GM12878 (cell line): ENCODE measurements at regions not wholly inside any gene's neighbourhood (a gene's known extent, or its start where the extent isn't known, plus 50 kb on each side); places are given as distances from the start of the nearest gene placed in this dataset.

ENCODE experiments used
- ATAC-seq: fragments of 200-7000 bp; cut with Tn5 transposase; 3 replicates; pipeline ENCODE4 v1.9.1; 2020; ENCODE audit warnings: mild to moderate bottlenecking, moderate library complexity
- BruUV-seq: library from RNA; stranded (reverse); fragments of 400-500 nt; replicated peaks from 2 replicates; lab custom pipeline; 2021; lab: Mats Ljungman, UMichigan
- CTCF ChIA-PET: fragments of 300-600 bp; sonication (Branson Sonifier 250); formaldehyde crosslinking; extraction: SDS; loops from one replicate; lab custom pipeline; 2021; ENCODE audit warnings: inconsistent platforms; lab: Yijun Ruan, JAX
- POLR2A ChIA-PET: fragments of 350-600 bp; formaldehyde crosslinking; extraction: SDS; loops from one replicate; lab custom pipeline; 2021; ENCODE audit warnings: inconsistent platforms; lab: Charles Lee
- RAD21 ChIA-PET: fragments of 300-600 bp; sonication (Branson Sonifier 250); formaldehyde crosslinking; loops from one replicate; lab custom pipeline; 2023; ENCODE audit warnings: antibody characterized with exemption; ENCODE audit not compliant: unreplicated experiment; lab: Charles Lee
- SMC1A ChIA-PET: fragments of 300-600 bp; sonication (Branson Sonifier 250); formaldehyde crosslinking; loops from one replicate; lab custom pipeline; 2023; ENCODE audit not compliant: unreplicated experiment, uncharacterized antibody; lab: Charles Lee
- DNase-seq: peaks from one replicate; pipeline ENCODE4 v3.0.0-alpha.2; 2011; ENCODE audit warnings: low read depth, low spot score
- FAIRE-seq: peaks from 3 replicates; lab custom pipeline; 2011; peaks lifted over from hg19 to GRCh38; lab: Jason Lieb, UNC
- H2AFZ ChIP-seq: 2 replicates; pipeline ENCODE4 v1.6.0; 2011; ENCODE audit warnings: low read depth, low read length, control low read depth; ENCODE audit not compliant: control insufficient read depth
- H3K27ac ChIP-seq: 2 replicates; pipeline ENCODE4 v1.5.1; 2011; ENCODE audit warnings: control low read depth; ENCODE audit not compliant: control insufficient read depth, insufficient read depth
- H3K27me3 ChIP-seq, 2 experiments: replicated peaks in 1 of 2; 2 replicates each; pipeline versions ENCODE4 v1.6.0 to v1.6.1; 2011; ENCODE audit warnings: low read length in 1 of 2; ENCODE audit not compliant: control insufficient read depth in 2 of 2, insufficient read depth in 2 of 2
- H3K36me3 ChIP-seq, 2 experiments: 2 replicates each; pipeline ENCODE4 v1.5.1; 2011; ENCODE audit warnings: low read length in 1 of 2; ENCODE audit not compliant: control insufficient read depth in 2 of 2, insufficient read depth in 2 of 2
- H3K4me1 ChIP-seq: 2 replicates; pipeline ENCODE4 v1.6.1; 2011; ENCODE audit warnings: mild to moderate bottlenecking, low read length, moderate library complexity, mixed read lengths; ENCODE audit not compliant: control insufficient read depth, insufficient read depth
- H3K4me2 ChIP-seq: 2 replicates; pipeline ENCODE4 v1.6.0; 2011; ENCODE audit warnings: control low read depth; ENCODE audit not compliant: control insufficient read depth, insufficient read depth
- H3K4me3 ChIP-seq: fragments of 200-600 bp; sonication (generic); 2 replicates; pipeline ENCODE4 v1.5.1; 2016
- H3K79me2 ChIP-seq: 2 replicates; pipeline ENCODE4 v1.6.0; 2011; ENCODE audit warnings: low read length; ENCODE audit not compliant: control insufficient read depth, insufficient read depth
- H3K9ac ChIP-seq: 2 replicates; pipeline ENCODE4 v1.8.0; 2011; ENCODE audit warnings: low read length, control low read depth, mixed read lengths; ENCODE audit not compliant: control insufficient read depth, insufficient read depth
- H3K9me3 ChIP-seq: replicated peaks from 3 replicates; pipeline ENCODE4 v1.5.1; 2011; ENCODE audit warnings: mild to moderate bottlenecking, low read length; ENCODE audit not compliant: control insufficient read depth, insufficient read depth
- H4K20me1 ChIP-seq: 2 replicates; pipeline ENCODE4 v1.6.0; 2011; ENCODE audit not compliant: control insufficient read depth, insufficient read depth
- CBX5 ChIP-seq: sonication (generic); IDR thresholded peaks from 2 replicates; pipeline ENCODE4 v1.6.1; 2016; ENCODE audit warnings: low read depth, moderate library complexity, mild to moderate bottlenecking, inconsistent platforms
- CHD1 ChIP-seq: IDR thresholded peaks from 2 replicates; pipeline ENCODE4 v1.6.1; 2012; ENCODE audit warnings: low read depth, low read length, improper control_type of control experiment
- ETV6 ChIP-seq, 2 experiments: fragments of 450-650 bp in 1 of 2; IDR thresholded peaks in 1 of 2; conservative IDR thresholded peaks in 1 of 2; 2 replicates each; pipeline ENCODE4 v1.6.1; 2014; ENCODE audit warnings: antibody characterized with exemption in 1 of 2, borderline replicate concordance in 1 of 2, low read depth in 1 of 2, mild to moderate bottlenecking in 1 of 2, moderate library complexity in 1 of 2
- NFYA ChIP-seq: IDR thresholded peaks from 2 replicates; pipeline ENCODE4 v1.6.1; 2011; ENCODE audit warnings: low read depth, mild to moderate bottlenecking, low read length, improper control_type of control experiment, borderline replicate concordance
- NKRF ChIP-seq: fragments of 450-650 bp; conservative IDR thresholded peaks from 2 replicates; pipeline ENCODE4 v1.6.1; 2017; ENCODE audit warnings: mild to moderate bottlenecking, moderate library complexity
- SKIL ChIP-seq: fragments of 450-650 bp; IDR thresholded peaks from 2 replicates; pipeline ENCODE4 v1.6.1; 2017; ENCODE audit warnings: mild to moderate bottlenecking, low read depth, inconsistent platforms; ENCODE audit not compliant: poor library complexity, severe bottlenecking
- SUPT20H ChIP-seq: IDR thresholded peaks from 2 replicates; pipeline ENCODE4 v1.6.1; 2011; ENCODE audit warnings: low read depth, mild to moderate bottlenecking, low read length, moderate library complexity, borderline replicate concordance; ENCODE audit not compliant: control insufficient read depth
- ZBTB11 ChIP-seq: fragments of 450-650 bp; formaldehyde crosslinking; IDR thresholded peaks from 2 replicates; pipeline ENCODE4 v1.5.0; 2022; ENCODE audit warnings: mild to moderate bottlenecking, missing genetic modification characterization
- WGBS: methylation state at CpG from one replicate; pipeline ENCODE4 v1.1.6; 2016; ENCODE audit warnings: low lambda C conversion rate; ENCODE audit not compliant: insufficient replicate concordance, insufficient coverage; ENCODE audit errors: missing lambda C conversion rate; 5-methylcytosine and 5-hydroxymethylcytosine counted together
- in situ Hi-C: fragments of 300-500 bp; cut with MboI; formaldehyde crosslinking; loops from 9 replicates; pipeline ENCODE4 v1.14.3; 2018; ENCODE audit warnings: mixed read lengths
- intact Hi-C: fragments of 100-400 bp; cut with micrococcal nuclease; formaldehyde crosslinking; loops from one replicate; pipeline ENCODE4 v1.14.2; 2022; ENCODE audit not compliant: unreplicated experiment

- H3K4me1 ChIP-seq, result no peaks in the 10 kb centered on the region
- FAIRE-seq (no peak), ATAC-seq (no peak), DNase-seq (no peak)
- intact Hi-C loops (no loop called here), in situ Hi-C loops (no loop called here)
- no peaks in the 10 kb centered on the region for H3K79me2 ChIP-seq
- ChIA-PET CTCF (interaction anchor here (0.7 kb wide), 1 partner anchor 1288 kb away, joined by 4 read pairs; no protein-coding TSS in a partner anchor), POLR2A (no interaction called here), RAD21 (no interaction called here), SMC1A (no interaction called here)
- H4K20me1 ChIP-seq, result no peaks in the 10 kb centered on the region
- no peaks in the 10 kb centered on the region for H3K9me3 ChIP-seq
- H2AFZ ChIP-seq, result no peak overlapping the region
- TF ChIP-seq SKIL (no peak), CHD1 (no peak), ETV6 (conservative IDR thresholded peaks at IDR 0.05 in 1 of 2, IDR thresholded peaks at IDR 0.05 in 1 of 2; ENCODE audit: borderline replicate concordance in 1 of 2, low read depth in 1 of 2) (no peak)
- H3K27ac ChIP-seq, result no peak overlapping the region
- H3K4me3 ChIP-seq, result no peak overlapping the region
- no TSS peak for BruUV-seq
- no peak overlapping the region for H3K4me2 ChIP-seq
- WGBS, result 0% methylated on average over 2 of the region's 2 CpGs
- no peak overlapping the region for H3K9ac ChIP-seq
- H3K27me3 ChIP-seq, result no peaks in the 10 kb centered on the region
- H3K36me3 ChIP-seq, result no peaks in the 10 kb centered on the region
Measured at GRCh38 chr13:107252428-107252827, 684.5 kb upstream of the ARGLU1 start.

GRCh38 chr13:107252021-107252420 is 684.1 kb upstream of the ARGLU1 start:
- no peaks in the 10 kb centered on the region for H3K4me1 ChIP-seq
- no peak overlapping the region for H3K4me3 ChIP-seq
- RAD21 ChIA-PET, result no interaction called here
- POLR2A ChIA-PET, result no interaction called here
- H2AFZ ChIP-seq, result no peak overlapping the region
- H3K79me2 ChIP-seq, result no peaks in the 10 kb centered on the region
- FAIRE-seq (no peak), DNase-seq (no peak), ATAC-seq (no peak)
- SMC1A ChIA-PET, result interaction anchor here (1.4 kb wide), 1 partner anchor 19 kb away, joined by 3 read pairs; no protein-coding TSS in a partner anchor
- no peak overlapping the region for H3K4me2 ChIP-seq
- H3K27ac ChIP-seq, result no peak overlapping the region
- no peak overlapping the region for H3K9ac ChIP-seq
- BruUV-seq, result no TSS peak
- no peaks in the 10 kb centered on the region for H3K27me3 ChIP-seq
- intact Hi-C loops, result no loop called here
- H3K9me3 ChIP-seq, result no peaks in the 10 kb centered on the region
- H3K36me3 ChIP-seq, result no peaks in the 10 kb centered on the region
- WGBS, result 3% methylated on average over 6 of the region's 6 CpGs
- no peaks in the 10 kb centered on the region for H4K20me1 ChIP-seq
- in situ Hi-C loops, result no loop called here
- CTCF ChIA-PET, result interaction anchor here (0.7 kb wide), 1 partner anchor 1288 kb away, joined by 4 read pairs; no protein-coding TSS in a partner anchor
- TF ChIP-seq NFYA (no peak), SUPT20H (no peak), NKRF (no peak), ZBTB11 (CRISPR knock-in tag) (no peak), CBX5 (no peak), ETV6 (conservative IDR thresholded peaks at IDR 0.05 in 1 of 2, IDR thresholded peaks at IDR 0.05 in 1 of 2; ENCODE audit: borderline replicate concordance in 1 of 2, low read depth in 1 of 2) (no peak)
